GM12875 (cell line): ENCODE measurements at regions not wholly inside any gene's neighbourhood (a gene's known extent, or its start where the extent isn't known, plus 50 kb on each side); places are given as distances from the start of the nearest gene placed in this dataset.

ENCODE experiments used
- H3K4me3 ChIP-seq: one replicate; pipeline ENCODE4 v1.5.1; 2011; ENCODE audit warnings: low read depth, low read length, control low read depth
- TF ChIP-seq, protein P1 (sequence below): IDR thresholded peaks from 2 replicates; pipeline ENCODE4 v1.5.1; 2011; ENCODE audit warnings: low read depth, mild to moderate bottlenecking, control low read depth, inconsistent platforms, low read length, moderate library complexity, borderline replicate concordance; ENCODE audit not compliant: insufficient read depth

DNA sequence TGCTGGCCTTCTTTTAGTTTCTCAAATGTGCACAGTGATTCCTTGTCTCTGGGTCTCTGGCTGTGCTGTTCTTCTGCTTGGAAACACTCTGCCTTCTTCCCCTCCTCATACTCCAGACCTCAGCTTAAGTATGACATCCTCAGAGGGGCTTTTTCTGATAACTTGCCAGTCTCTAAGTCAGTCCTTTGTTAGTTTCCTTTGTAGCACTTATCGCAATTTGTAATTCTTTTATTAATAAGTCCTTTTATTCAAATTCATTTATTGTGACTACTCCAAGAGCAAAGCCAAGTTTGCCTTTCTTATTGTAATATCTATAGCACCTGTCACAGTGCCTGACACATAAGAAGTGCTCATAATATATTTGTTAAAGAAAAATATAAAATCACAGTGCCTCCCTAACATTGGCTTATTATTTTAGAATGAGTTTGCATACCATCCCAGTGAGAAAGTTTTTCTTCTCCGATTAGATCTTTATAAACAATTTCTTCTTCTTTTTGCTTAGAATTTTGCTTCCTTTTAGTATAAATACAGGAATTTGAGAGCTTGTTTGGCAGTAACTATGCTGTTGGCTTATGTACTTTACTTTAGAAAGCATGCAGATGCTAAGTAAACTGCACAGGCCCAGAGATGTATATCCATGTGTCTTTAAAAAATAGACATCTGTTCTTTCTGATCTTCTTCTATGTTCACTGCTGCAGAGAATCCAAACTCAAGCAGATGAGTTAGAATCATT, 198.0 kb downstream of the GAS1 start:
- TF ChIP-seq, protein P1, sequence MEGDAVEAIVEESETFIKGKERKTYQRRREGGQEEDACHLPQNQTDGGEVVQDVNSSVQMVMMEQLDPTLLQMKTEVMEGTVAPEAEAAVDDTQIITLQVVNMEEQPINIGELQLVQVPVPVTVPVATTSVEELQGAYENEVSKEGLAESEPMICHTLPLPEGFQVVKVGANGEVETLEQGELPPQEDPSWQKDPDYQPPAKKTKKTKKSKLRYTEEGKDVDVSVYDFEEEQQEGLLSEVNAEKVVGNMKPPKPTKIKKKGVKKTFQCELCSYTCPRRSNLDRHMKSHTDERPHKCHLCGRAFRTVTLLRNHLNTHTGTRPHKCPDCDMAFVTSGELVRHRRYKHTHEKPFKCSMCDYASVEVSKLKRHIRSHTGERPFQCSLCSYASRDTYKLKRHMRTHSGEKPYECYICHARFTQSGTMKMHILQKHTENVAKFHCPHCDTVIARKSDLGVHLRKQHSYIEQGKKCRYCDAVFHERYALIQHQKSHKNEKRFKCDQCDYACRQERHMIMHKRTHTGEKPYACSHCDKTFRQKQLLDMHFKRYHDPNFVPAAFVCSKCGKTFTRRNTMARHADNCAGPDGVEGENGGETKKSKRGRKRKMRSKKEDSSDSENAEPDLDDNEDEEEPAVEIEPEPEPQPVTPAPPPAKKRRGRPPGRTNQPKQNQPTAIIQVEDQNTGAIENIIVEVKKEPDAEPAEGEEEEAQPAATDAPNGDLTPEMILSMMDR, result no peak
- no peak overlapping the region for H3K4me3 ChIP-seq

GRCh38 chr9:86747711-86748110, 199.6 kb downstream of the GAS1 start:
- H3K4me3 ChIP-seq, result no peak overlapping the region
- TF ChIP-seq, protein P1, result no peak

- H3K4me3 ChIP-seq, result no peak overlapping the region
- TF ChIP-seq, protein P1, result no peak
Observed at GRCh38 chr9:86741311-86742208, 205.7 kb downstream of the GAS1 start.

DNA sequence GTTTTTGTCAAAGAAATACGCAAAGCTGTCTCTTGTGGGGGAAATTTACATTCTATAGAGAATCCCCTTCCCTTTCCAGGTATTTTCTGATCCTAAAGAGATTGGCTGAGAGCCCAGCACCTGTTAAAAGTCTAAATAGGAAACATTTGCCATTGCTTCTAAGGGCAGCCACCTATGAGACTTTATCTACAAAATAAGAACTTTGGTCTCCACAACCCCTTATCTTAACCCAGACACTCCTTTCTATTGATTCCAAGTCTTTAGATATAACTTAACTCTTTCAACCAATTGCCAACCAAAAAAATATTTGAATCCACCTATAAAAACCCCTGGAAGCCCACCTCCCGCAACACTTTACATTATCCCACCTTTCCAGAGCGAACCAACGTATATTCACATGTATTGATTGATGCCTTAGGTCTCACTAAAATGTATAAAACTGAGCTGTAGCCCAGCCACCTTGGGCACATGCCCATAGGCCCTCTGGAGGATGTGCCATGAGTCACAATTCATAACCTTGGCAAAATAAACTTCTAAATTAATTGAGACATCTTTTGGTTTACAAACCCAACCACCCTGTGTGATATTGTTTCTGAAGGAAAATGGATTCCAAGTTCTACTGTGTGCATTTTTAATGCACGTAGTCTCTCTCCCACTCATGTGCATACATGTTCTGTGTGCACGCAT, 211.4 kb downstream of the GAS1 start:
- no peak overlapping the region for H3K4me3 ChIP-seq
- TF ChIP-seq, protein P1, result no peak

DNA sequence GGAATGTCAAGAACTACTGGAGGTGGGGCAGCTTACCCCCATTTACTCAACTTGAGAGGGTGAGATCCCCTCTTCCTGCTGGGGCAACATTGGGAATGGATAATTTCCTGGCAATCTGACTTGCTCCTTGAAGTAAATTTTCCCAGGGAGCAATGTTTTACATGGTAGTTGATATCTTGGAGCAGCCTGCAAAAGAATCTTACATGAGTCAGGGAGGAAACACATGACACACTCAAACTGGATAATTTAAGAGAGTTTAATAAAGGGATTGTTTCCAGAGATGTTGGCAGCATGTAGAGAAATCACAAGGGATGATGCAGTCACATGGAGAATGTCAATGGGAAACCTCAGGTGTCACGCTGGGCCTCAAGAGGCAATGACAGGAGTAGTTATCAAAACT, 212.5 kb downstream of the GAS1 start:
- TF ChIP-seq, protein P1, result no peak
- H3K4me3 ChIP-seq, result no peak overlapping the region

GRCh38 chr9:86733929-86734328, 213.4 kb downstream of the GAS1 start:
- H3K4me3 ChIP-seq, result no peak overlapping the region
- TF ChIP-seq, protein P1, result no peak
